HS-5 (cell line): ENCODE measurements at regions not wholly inside any gene's neighbourhood (a gene's known extent, or its start where the extent isn't known, plus 50 kb on each side); places are given as distances from the start of the nearest gene placed in this dataset.
"Not testable (repeated sequence)": the region's sequence is repeated elsewhere in the genome, so short reads cannot be mapped to it uniquely, and the experiment has no call there.

Source experiments
- DNase-seq: peaks from one replicate; pipeline ENCODE4 v3.0.0-alpha.2; 2012; ENCODE audit warnings: low read depth

GRCh38 chr2:125224188-125224587 lies 1199.1 kb downstream of the CNTNAP5 start:
- no peak for DNase-seq

DNA sequence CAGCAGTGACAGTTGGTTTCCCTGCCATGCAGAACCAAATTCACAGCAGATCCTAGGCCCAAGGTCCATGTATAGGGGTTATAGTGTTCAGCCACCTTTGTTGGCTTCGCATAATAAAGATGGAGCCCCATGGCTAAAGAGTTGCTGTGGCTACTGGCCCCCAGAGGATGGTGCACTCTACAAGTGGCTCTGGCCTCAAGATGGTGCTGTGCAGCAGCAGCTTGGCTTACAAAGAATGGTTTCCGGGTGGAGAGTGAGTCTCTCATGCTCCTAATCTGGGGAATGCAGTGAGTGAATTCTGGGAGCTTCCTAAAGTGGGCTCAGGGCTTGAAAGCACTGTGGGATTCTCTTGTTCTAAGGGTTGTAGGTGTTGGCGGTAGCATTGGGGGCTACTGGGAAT lies 1199.7 kb downstream of the CNTNAP5 start:
- no peak for DNase-seq

- DNase-seq, result no peak
Measured at GRCh38 chr2:125227843-125228392, 1202.8 kb downstream of the CNTNAP5 start.

DNA sequence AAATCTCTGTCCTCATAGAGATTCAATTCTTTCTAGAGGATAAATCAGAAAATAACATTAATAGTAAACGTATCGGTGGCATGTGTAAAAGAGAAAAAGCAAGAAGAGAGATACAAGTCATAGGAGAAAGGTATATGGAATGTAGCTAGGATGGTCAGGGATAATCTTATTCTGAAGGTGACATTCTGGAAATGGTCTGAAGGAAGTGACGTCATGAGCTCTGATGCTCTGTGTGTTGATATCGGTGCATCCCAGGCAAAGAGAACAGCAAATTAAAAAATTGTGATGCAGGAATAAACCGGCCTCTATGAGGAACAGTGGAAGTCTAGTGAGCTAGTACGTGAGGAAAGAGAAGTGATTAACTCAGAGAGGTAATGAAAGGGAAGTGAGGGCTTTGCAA lies 1215.8 kb downstream of the CNTNAP5 start:
- no peak for DNase-seq

- no peak for DNase-seq
Measured at GRCh38 chr2:125243074-125243473, 1218.0 kb downstream of the CNTNAP5 start.

GRCh38 chr2:125254010-125254409 lies 1228.9 kb downstream of the CNTNAP5 start:
- no peak for DNase-seq

- DNase-seq, result no peak
Measured at GRCh38 chr2:125259451-125259850, 1234.4 kb downstream of the CNTNAP5 start.

DNA sequence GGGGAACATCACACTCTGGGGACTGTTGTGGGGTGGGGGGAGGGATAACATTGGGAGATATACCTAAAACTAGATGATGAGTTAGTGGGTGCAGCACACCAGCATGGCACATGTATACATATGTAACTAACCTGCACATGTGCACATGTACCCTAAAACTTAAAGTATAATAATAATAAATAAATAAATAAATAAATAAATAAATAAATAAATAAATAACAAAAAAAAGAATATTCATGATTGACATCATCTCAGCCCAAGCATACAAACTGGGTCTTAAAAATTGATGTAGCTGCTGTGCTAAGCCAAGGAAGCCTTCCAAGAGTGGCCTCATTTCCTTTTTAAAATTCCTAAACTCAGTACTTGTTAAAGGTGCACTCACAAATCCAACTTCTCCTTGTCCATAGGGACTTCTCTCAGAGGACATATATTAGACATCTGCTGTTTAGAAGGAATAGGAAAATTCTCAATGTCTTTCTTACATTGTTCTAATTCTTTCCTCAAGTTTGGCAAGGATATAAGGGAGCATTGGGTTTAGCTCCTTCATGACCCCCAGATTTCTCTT lies 1235.4 kb downstream of the CNTNAP5 start:
- not testable (repeated sequence) for DNase-seq

DNA sequence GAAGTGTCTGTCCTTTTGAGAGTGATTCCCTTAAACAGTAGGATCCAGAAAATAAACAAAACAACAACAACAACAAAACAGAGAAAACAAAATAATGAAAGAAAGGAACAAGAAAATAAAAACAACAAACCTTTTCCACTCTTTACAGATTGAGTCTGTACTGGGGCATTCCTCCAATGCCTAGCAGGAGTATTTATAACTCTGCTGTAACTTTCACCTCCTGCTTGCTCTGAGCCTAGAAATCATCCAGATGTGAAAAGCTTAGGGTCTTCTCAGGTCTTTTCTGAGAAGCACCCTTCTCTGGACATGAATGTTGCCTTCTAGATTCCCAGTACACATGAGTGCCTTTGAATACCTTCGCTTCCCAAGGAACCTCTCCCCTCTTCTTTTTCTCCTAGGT lies 1239.4 kb downstream of the CNTNAP5 start:
- no peak for DNase-seq

- no peak for DNase-seq
Measured at GRCh38 chr2:125267683-125268082, 1242.6 kb downstream of the CNTNAP5 start.

DNA sequence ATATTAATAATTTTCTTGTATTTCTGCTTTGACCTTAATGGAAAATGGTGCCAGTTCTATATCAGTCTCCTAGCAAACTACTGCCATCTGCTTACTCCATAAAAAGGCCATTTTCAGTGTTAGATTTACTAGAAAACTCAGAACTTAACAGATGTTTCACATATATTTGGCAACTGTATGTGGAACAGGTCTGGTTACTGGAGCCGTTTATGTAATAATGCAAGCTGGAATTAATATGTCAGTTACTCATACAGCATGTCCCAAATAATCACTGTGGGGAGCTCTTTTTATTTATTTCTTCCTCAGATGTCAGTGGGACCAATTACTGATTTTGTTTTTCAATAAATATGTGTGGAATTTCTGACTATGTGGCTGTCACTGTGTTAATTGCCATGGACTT lies 1247.6 kb downstream of the CNTNAP5 start:
- no peak for DNase-seq

DNA sequence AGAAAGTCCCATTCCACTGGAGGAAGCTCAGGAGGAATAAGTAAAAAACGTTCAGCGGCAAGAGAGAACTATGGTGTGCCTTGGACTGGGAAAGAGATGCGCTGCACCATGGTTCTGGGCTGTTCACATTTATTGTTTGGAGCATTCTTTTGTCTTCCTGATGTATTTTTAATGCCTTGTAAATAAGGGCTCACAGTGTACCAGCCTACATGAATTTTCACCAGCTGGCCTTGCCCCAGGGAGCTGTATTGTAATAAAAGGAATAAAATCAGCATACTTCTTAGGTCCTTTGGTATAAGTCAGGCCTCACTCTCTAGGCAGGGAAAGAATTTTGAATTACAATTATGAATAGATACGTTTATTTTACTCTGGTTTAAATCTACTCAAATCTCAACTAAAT lies 1249.6 kb downstream of the CNTNAP5 start:
- no peak for DNase-seq

GRCh38 chr2:125280265-125280664 lies 1255.2 kb downstream of the CNTNAP5 start:
- no peak for DNase-seq

DNA sequence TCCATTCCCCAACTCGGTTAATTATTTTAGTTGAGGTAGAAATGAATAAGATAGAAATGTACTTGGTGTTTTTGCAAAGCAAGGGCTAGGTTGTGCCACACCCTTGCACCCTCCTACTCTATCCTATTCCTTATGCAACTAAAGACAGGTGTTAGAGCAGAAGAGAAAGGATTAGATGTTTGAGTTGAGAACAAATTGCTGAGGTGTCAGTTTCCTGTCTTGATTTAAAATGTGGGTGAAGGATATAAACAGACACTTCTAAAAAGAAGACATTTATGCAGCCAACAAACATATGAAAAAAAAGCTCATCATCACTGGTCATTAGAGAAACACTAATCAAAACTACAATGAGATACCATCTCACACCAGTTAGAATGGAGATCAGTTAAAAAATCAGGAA lies 1256.2 kb downstream of the CNTNAP5 start:
- DNase-seq, result no peak

DNA sequence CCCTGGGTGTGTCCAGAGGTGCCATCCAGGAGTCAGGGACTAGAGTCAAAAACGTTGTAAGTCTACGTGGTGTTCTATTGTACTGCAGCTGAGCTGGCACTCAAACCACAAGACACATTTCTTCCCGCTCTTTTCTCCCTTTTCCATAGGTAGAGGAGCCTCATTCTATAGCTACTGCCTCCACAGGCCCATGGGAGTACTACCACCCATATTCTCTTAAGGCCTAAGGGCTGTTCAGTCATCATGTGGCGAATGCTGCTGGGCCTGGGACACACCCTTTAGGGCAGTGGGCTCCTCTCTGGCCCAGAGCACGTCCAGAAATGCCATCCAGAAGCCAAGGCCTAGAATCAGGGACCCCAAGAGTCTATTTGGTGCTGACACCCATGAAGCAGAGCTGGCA lies 1271.7 kb downstream of the CNTNAP5 start:
- DNase-seq, result no peak

DNA sequence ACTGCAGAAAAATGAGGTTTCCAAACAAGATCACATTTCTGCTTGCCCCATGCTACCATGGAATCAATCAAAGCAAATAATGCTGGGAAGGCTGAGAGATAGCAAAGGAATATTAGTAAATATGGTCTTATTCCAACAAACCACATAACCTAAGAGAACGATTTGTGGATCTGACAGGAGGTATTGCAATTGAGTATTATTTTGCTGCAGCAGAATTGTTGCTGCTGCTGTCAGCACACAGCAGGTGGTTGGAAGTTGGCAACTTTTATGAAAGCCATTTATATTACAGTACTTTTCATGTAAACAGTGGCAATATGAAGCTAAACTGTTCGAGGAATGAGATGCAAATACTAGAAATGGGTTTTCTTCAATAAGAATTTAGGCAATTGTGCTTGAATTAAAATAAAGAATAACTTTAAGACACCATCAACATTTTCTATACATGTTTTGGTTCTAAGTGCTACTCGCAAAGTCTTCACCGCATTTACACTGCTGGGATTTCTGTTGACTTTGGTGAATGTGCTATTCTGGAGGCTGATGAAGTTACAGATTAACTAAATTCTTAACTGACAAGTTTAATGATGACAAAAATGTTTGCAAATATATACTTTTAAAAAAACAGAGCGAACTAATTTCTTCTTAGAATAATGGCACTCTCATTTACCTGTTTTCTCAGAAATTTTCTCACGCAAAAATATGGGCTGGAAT lies 1285.7 kb downstream of the CNTNAP5 start:
- no peak for DNase-seq

DNA sequence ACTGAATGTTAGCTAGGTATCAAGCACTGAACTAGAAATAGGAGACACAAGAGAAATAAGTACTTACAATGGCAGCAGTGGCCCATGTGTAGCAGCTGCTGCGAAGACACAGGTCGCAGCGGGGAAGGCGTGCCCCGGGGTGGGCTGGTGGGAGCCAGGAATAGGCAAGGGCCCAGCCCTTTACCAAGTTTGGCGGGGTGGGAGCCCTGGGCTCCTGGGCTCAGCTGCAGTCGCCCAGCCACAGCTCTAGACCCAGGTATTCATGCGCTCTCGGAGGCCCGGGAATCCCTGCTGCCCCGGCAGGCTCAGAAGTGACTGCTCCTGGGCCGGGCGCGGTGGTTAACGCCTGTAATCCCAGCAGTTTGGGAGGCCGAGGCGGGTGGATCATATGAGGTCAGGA lies 1287.3 kb downstream of the CNTNAP5 start:
- no peak for DNase-seq

DNA sequence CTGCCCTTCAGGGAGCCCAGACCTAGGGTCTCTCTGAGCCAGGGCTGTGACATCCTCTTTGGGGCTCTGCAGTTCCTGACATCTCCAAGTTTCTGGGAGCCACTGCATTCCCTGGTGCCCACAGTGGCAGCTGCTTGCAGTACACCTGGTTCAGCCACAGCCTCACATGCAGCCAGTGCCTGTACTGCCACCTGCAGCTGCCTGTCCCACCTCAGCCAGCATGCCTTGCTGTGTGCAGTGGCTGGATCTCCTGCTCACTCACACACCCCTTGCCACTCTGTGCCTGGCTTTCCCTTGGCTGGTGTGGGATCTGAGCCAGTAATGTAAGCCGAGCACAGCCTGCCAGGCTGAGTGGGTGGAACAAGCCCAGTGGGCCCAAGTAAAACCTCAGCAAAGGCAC lies 1288.7 kb downstream of the CNTNAP5 start:
- no peak for DNase-seq

DNA sequence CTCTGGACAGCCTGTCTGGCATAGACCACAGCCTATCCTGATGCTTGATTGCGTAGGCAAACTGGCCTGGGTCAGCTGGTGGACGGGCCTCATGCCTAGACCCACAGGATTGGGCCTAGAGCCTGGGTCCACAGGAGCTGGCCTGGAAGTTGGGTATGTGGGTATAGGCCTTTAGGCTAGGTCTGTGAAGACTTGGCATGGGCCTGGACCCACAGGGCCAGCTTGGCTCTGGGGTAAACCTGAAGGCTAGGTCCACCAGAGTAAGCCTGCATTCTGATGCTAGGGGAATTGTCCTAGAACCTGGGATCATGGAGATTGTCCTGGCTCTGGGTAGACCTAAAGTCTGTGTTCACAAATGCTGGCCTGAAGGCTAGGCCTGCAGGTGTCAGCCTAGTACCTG lies 1293.7 kb downstream of the CNTNAP5 start:
- no peak for DNase-seq

- DNase-seq, result no peak
Measured at GRCh38 chr2:125324273-125324672, 1299.2 kb downstream of the CNTNAP5 start.

GRCh38 chr2:125330133-125330532 lies 1305.0 kb downstream of the CNTNAP5 start:
- no peak for DNase-seq

GRCh38 chr2:125341353-125341752 lies 1314.6 kb upstream of the GYPC start:
- no peak for DNase-seq

DNA sequence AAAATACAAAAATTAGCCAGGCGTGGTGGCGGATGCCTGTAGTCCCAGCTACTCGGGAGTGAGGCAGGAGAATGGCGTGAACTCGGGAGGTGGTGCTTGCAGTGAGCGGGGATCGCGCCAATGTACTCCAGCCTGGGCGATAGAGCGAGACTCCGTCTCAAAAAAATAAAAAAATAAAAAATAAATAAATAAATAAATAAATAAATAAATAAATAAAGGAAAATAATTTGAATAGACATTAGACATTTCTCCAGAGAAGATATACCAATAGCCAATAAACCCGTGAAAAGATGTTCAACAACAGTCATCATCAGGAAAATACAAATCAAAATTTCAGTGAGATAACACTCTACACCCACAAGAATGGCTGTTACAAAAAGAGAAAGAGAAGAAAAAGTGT lies 1302.4 kb upstream of the GYPC start:
- not testable (repeated sequence) for DNase-seq
